ENCODE measurements at regions not wholly inside any gene's neighbourhood (a gene's known extent, or its start where the extent isn't known, plus 50 kb on each side); places are given as distances from the start of the nearest gene placed in this dataset.

- H3K4me1 Mint-ChIP-seq = peaks cover 12% of the 10 kb centered on the region
- H3K9me3 Mint-ChIP-seq = no peaks in the 10 kb centered on the region
- H3K27me3 Mint-ChIP-seq (ENCODE audit: low read depth) = peaks cover 7% of the 10 kb centered on the region
- DNase-seq (ENCODE audit: low read depth, low spot score) = no peak
- no peaks in the 10 kb centered on the region for H3K36me3 Mint-ChIP-seq (ENCODE audit: low read depth)
- no peak overlapping the region for H3K4me3 Mint-ChIP-seq
- no peak for TF ChIP-seq CTCF (conservative IDR thresholded peaks at IDR 0.05)
- no peak overlapping the region for H3K27ac Mint-ChIP-seq (ENCODE audit: unreplicated experiment)
Measured at GRCh38 chr22:49106096-49106841, 721.4 kb downstream of the BRD1 start.

GRCh38 chr22:49104434-49104833 is 723.2 kb downstream of the BRD1 start:
- no peak overlapping the region for H3K4me3 Mint-ChIP-seq
- H3K9me3 Mint-ChIP-seq = no peaks in the 10 kb centered on the region
- H3K27me3 Mint-ChIP-seq (ENCODE audit: low read depth) = peaks cover 3% of the 10 kb centered on the region
- peaks cover 6% of the 10 kb centered on the region for H3K4me1 Mint-ChIP-seq
- no peak for DNase-seq (ENCODE audit: low read depth, low spot score)
- no peak for TF ChIP-seq CTCF (conservative IDR thresholded peaks at IDR 0.05)
- H3K27ac Mint-ChIP-seq (ENCODE audit: unreplicated experiment) = no peak overlapping the region
- no peaks in the 10 kb centered on the region for H3K36me3 Mint-ChIP-seq (ENCODE audit: low read depth)

- no peak for DNase-seq (ENCODE audit: low read depth, low spot score)
Measured at GRCh38 chr22:49103314-49104059, 724.2 kb downstream of the BRD1 start.

GRCh38 chr22:49102367-49102766 is 725.3 kb downstream of the BRD1 start:
- Mint-ChIP-seq H3K27me3 (ENCODE audit: low read depth) (no peaks in the 10 kb centered on the region), H3K9me3 (no peaks in the 10 kb centered on the region), H3K27ac (ENCODE audit: unreplicated experiment) (no peak overlapping the region), H3K4me3 (no peak overlapping the region), H3K4me1 (peaks cover 12% of the 10 kb centered on the region), H3K36me3 (ENCODE audit: low read depth) (no peaks in the 10 kb centered on the region)
- TF ChIP-seq CTCF (conservative IDR thresholded peaks at IDR 0.05) = no peak
- no peak for DNase-seq (ENCODE audit: low read depth, low spot score)

More at GRCh38 chr22:49103314-49104059, 724.2 kb downstream of the BRD1 start:
- no peaks in the 10 kb centered on the region for H3K9me3 Mint-ChIP-seq
- H3K27me3 Mint-ChIP-seq (ENCODE audit: low read depth) = no peaks in the 10 kb centered on the region
- H3K4me3 Mint-ChIP-seq = no peak overlapping the region
- H3K27ac Mint-ChIP-seq (ENCODE audit: unreplicated experiment) = no peak overlapping the region
- H3K36me3 Mint-ChIP-seq (ENCODE audit: low read depth) = no peaks in the 10 kb centered on the region
- H3K4me1 Mint-ChIP-seq = peaks cover 6% of the 10 kb centered on the region
- no peak for TF ChIP-seq CTCF (conservative IDR thresholded peaks at IDR 0.05)

- no peak for TF ChIP-seq CTCF (conservative IDR thresholded peaks at IDR 0.05)
- Mint-ChIP-seq H3K27me3 (ENCODE audit: low read depth) (no peaks in the 10 kb centered on the region), H3K4me1 (peaks cover 12% of the 10 kb centered on the region), H3K9me3 (no peaks in the 10 kb centered on the region), H3K36me3 (ENCODE audit: low read depth) (no peaks in the 10 kb centered on the region), H3K4me3 (no peak overlapping the region), H3K27ac (ENCODE audit: unreplicated experiment) (no peak overlapping the region)
- no peak for DNase-seq (ENCODE audit: low read depth, low spot score)
Measured at GRCh38 chr22:49101873-49102272, 725.8 kb downstream of the BRD1 start.

All from neural crest cell (in vitro differentiated cells).